Stomach (tissue), 8 donors: ENCODE measurements at regions not wholly inside any gene's neighbourhood (a gene's known extent, or its start where the extent isn't known, plus 50 kb on each side); places are given as distances from the start of the nearest gene placed in this dataset.
A peak's percentile ranks its signal among the peaks of the same experiment; 100 is the strongest.

Source experiments
- DNase-seq, 2 donors: peaks; one replicate each; pipeline versions ENCODE4 v3.0.0 to v3.0.0-alpha.2; 2013 to 2019
- H3K27ac ChIP-seq, 5 donors: fragments of 200-600 bp in 4 of 5; sonication (generic) in 4 of 5; one replicate each; pipeline ENCODE4 v1.5.1; 2013 to 2019; ENCODE audit warnings: mild to moderate bottlenecking in 1 of 5, moderate library complexity in 1 of 5
- H3K27me3 ChIP-seq, 3 donors: fragments of 200-600 bp; sonication (generic); one replicate each; pipeline ENCODE4 v1.5.1; 2017 to 2019; ENCODE audit warnings: mixed run types in 1 of 3
- H3K36me3 ChIP-seq, 4 donors: fragments of 200-600 bp; sonication (generic); 1 replicate in 3 of 4; 2 replicates in 1 of 4; pipeline ENCODE4 v1.5.1; 2016 to 2019
- H3K4me1 ChIP-seq, 4 donors: fragments of 200-600 bp; sonication (generic); one replicate each; pipeline ENCODE4 v1.5.1; 2016 to 2019
- H3K4me3 ChIP-seq, 4 donors: fragments of 200-600 bp; sonication (generic) in 3 of 4; one replicate each; pipeline ENCODE4 v1.5.1; 2016 to 2019; ENCODE audit warnings: mild to moderate bottlenecking in 1 of 4
- H3K9me3 ChIP-seq, 4 donors: fragments of 200-600 bp; sonication (generic); one replicate each; pipeline ENCODE4 v1.5.1; 2016 to 2019
- EP300 ChIP-seq: sonication (generic); formaldehyde crosslinking; IDR thresholded peaks from one replicate; pipeline ENCODE4 v1.6.1; 2017; ENCODE audit warnings: antibody characterized with exemption
- POLR2A ChIP-seq, 4 donors: fragments of 450-650 bp; IDR thresholded peaks; one replicate each; pipeline ENCODE4 v1.6.1; 2016; ENCODE audit warnings: antibody characterized with exemption in 4 of 4, control low read depth in 2 of 4, mild to moderate bottlenecking in 1 of 4, moderate library complexity in 1 of 4
- POLR2AphosphoS5 ChIP-seq, 3 donors: sonication (generic); formaldehyde crosslinking; IDR thresholded peaks; one replicate each; pipeline ENCODE4 v1.6.1; 2016; ENCODE audit warnings: antibody characterized with exemption in 3 of 3
- WGBS, 5 donors: extraction: QIAGEN DNeasy Blood & Tissue Kit in 3 of 5; methylation state at CpG; one replicate each; pipeline versions ENCODE4 v1.1.5 to v1.1.7; 2013 to 2018; 5-methylcytosine and 5-hydroxymethylcytosine counted together
- intact Hi-C: fragments of 100-400 bp; cut with DNase I; formaldehyde crosslinking; loops from one replicate; pipeline ENCODE4 v1.15.1; 2023; ENCODE audit warnings: low total_unique reads
- TF ChIP-seq, protein P1 (sequence below), 7 experiments: fragments of 450-650 bp in 4 of 7; fragments of 200-600 bp in 3 of 7; sonication (generic) in 3 of 7; IDR thresholded peaks; one replicate each; pipeline ENCODE4 v1.5.1; 2016 to 2019; ENCODE audit warnings: antibody characterized with exemption in 7 of 7, control low read depth in 2 of 7, mild to moderate bottlenecking in 1 of 7
- donor health status: healthy with polysubstance abuse.
- donor health status: Bipolar disorder and iron deficiency.
- donor health status: healthy.

DNA sequence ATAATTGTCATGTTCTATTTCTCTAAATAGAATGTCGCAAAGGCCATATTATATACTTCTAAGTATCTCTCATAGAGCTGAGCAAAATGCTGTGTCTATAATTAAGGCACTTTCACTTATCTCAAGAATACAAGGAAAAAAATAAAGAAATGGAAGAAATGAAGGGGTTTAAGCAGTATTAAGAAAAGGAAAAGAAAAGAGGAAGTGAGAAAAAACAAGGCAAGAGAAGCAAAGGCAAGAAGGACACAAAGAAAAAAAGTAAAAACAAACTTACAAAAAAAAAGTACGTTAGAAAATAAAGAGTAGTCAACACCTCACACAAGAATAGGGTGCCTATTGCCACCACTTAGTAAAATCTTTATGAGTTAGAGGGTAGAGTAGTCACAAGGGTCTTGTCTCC is 506.2 kb downstream of the GABRG2 start:
- no peaks in the 10 kb centered on the region for H3K27me3 ChIP-seq
- H3K4me1 ChIP-seq = no peaks in the 10 kb centered on the region
- TF ChIP-seq POLR2A (IDR thresholded peaks at IDR 0.05) (no peak), EP300 (no peak), POLR2AphosphoS5 (IDR thresholded peaks at IDR 0.05) (no peak)
- TF ChIP-seq, protein P1, sequence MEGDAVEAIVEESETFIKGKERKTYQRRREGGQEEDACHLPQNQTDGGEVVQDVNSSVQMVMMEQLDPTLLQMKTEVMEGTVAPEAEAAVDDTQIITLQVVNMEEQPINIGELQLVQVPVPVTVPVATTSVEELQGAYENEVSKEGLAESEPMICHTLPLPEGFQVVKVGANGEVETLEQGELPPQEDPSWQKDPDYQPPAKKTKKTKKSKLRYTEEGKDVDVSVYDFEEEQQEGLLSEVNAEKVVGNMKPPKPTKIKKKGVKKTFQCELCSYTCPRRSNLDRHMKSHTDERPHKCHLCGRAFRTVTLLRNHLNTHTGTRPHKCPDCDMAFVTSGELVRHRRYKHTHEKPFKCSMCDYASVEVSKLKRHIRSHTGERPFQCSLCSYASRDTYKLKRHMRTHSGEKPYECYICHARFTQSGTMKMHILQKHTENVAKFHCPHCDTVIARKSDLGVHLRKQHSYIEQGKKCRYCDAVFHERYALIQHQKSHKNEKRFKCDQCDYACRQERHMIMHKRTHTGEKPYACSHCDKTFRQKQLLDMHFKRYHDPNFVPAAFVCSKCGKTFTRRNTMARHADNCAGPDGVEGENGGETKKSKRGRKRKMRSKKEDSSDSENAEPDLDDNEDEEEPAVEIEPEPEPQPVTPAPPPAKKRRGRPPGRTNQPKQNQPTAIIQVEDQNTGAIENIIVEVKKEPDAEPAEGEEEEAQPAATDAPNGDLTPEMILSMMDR (IDR thresholded peaks at IDR 0.05) = no peak
- no peak for DNase-seq
- WGBS, 5 donors = 60 to 85% (median 75%) methylated on average over 2 of the region's 2 CpGs
- peaks cover 0 to 5% (median 0%) of the 10 kb centered on the region in 4 donors for H3K9me3 ChIP-seq
- intact Hi-C loops = no loop called here
- H3K4me3 ChIP-seq = no peak overlapping the region
- no peak overlapping the region for H3K27ac ChIP-seq
- no peaks in the 10 kb centered on the region for H3K36me3 ChIP-seq

GRCh38 chr5:162591724-162592123 is 524.2 kb downstream of the GABRG2 start:
- no peaks in the 10 kb centered on the region for H3K36me3 ChIP-seq
- no peak for TF ChIP-seq EP300
- no peak for TF ChIP-seq POLR2AphosphoS5 (IDR thresholded peaks at IDR 0.05)
- TF ChIP-seq, protein P1 (IDR thresholded peaks at IDR 0.05) = no peak
- TF ChIP-seq POLR2A (IDR thresholded peaks at IDR 0.05) = no peak
- intact Hi-C loops = no loop called here

DNA sequence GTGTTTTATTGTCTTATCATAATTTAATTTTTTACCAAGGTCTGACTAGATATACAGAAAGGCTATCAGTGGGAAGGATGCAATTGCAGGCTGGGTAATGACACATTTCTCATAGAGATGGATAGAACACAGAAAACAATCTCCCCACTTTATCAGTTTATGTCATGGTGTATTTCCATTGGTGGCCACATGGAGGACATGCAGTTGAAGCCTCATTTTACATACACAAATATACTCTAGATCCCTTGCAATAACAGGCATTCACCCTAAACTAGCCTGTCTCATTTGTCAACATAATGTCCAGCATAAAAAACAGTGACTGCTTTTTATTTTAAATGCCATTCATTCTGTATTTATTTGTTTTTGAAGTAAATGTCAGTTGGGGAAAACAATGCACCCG is 526.3 kb downstream of the GABRG2 start:
- Histone ChIP-seq H3K27ac (no peak overlapping the region), H3K9me3 (peaks cover 0 to 11% (median 2%) of the 10 kb centered on the region in 4 donors), H3K4me3 (no peak overlapping the region), H3K36me3 (no peaks in the 10 kb centered on the region), H3K4me1 (no peaks in the 10 kb centered on the region), H3K27me3 (no peaks in the 10 kb centered on the region)
- intact Hi-C loops = no loop called here
- DNase-seq = peak in 1 of 2 donors; percentile 3
- no peak for TF ChIP-seq POLR2A (IDR thresholded peaks at IDR 0.05)
- no peak for TF ChIP-seq EP300
- TF ChIP-seq POLR2AphosphoS5 (IDR thresholded peaks at IDR 0.05) = no peak
- TF ChIP-seq, protein P1 (IDR thresholded peaks at IDR 0.05) = no peak
- WGBS, 5 donors = 69 to 89% (median 76%) methylated on average over 1 of the region's 1 CpG

More at GRCh38 chr5:162591724-162592123, 524.2 kb downstream of the GABRG2 start:
- no peak for DNase-seq
- peaks cover 0 to 8% (median 2%) of the 10 kb centered on the region in 4 donors for H3K9me3 ChIP-seq
- H3K27ac ChIP-seq = no peak overlapping the region
- H3K4me1 ChIP-seq = no peaks in the 10 kb centered on the region
- H3K27me3 ChIP-seq = no peaks in the 10 kb centered on the region
- H3K4me3 ChIP-seq = no peak overlapping the region

GRCh38 chr5:162603443-162604070 is 536.0 kb downstream of the GABRG2 start:
- TF ChIP-seq POLR2A (IDR thresholded peaks at IDR 0.05) = no peak
- TF ChIP-seq, protein P1 (IDR thresholded peaks at IDR 0.05) = no peak
- TF ChIP-seq POLR2AphosphoS5 (IDR thresholded peaks at IDR 0.05) = no peak
- no peak for TF ChIP-seq EP300
- no peaks in the 10 kb centered on the region for H3K4me1 ChIP-seq
- no peak overlapping the region for H3K4me3 ChIP-seq
- 41 to 50% (median 46%) methylated on average over 3 of the region's 3 CpGs for WGBS, 5 donors
- H3K9me3 ChIP-seq = peaks cover 0 to 28% (median 8%) of the 10 kb centered on the region in 4 donors
- intact Hi-C loops = no loop called here
- no peak overlapping the region for H3K27ac ChIP-seq
- H3K27me3 ChIP-seq = no peaks in the 10 kb centered on the region
- H3K36me3 ChIP-seq = no peaks in the 10 kb centered on the region
- no peak for DNase-seq
